ENCODE measurements at regions not wholly inside any gene's neighbourhood (a gene's known extent, or its start where the extent isn't known, plus 50 kb on each side); places are given as distances from the start of the nearest gene placed in this dataset.

DNA sequence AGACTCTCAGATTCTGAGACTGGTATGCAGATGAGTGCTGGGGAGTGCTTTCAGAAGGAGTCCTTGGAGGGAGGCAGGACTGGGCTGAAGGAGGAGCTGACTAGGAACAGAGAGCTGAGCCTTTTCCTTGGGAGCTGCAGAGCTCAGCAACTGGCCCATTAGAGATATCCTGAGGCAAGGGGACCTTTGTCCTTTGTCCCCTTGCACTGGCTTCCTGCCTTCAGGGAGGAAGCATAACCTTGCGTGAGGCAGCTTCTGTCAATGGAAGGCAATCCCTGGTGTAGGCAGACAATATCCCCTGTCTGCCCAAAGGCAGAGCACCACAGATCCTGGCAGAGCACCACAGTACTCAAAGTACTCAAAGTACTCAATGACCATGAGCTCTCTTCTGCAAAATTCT lies 375.3 kb downstream of the HRH4 start:
- Histone ChIP-seq H3K4me3 (ENCODE audit: low read depth in 2 of 2, low read length in 2 of 2) (no peak overlapping the region), H3K27ac (ENCODE audit: low read length) (no peak overlapping the region), H3K4me1 (ENCODE audit: control insufficient read depth, insufficient read depth, low read length) (no peaks in the 10 kb centered on the region), H3K36me3 (ENCODE audit: control insufficient read depth, insufficient read depth, low read length) (no peaks in the 10 kb centered on the region), H3K27me3 (ENCODE audit: control insufficient read depth, insufficient read depth, low read length) (no peaks in the 10 kb centered on the region), H3K9me3 (ENCODE audit: control insufficient read depth, insufficient read depth, low read depth, low read length) (no peaks in the 10 kb centered on the region)
- ChIA-PET CTCF (interaction anchor here (0.5 kb wide), 1 partner anchor 1592 kb away, joined by 8 read pairs; no protein-coding TSS in a partner anchor), POLR2A (no interaction called here)
- DNase-seq (ENCODE audit: low read depth, low spot score) (no peak), ATAC-seq (no peak)
- TF ChIP-seq POLR2AphosphoS5 (IDR thresholded peaks at IDR 0.05; ENCODE audit: low read depth, low read length) (no peak), TCF7L2 (IDR thresholded peaks at IDR 0.05; ENCODE audit: low read depth, low read length) (no peak), SIN3A (IDR thresholded peaks at IDR 0.05; ENCODE audit: borderline replicate concordance, insufficient read depth, low read depth, low read length) (no peak)
- TF ChIP-seq, protein P1, sequence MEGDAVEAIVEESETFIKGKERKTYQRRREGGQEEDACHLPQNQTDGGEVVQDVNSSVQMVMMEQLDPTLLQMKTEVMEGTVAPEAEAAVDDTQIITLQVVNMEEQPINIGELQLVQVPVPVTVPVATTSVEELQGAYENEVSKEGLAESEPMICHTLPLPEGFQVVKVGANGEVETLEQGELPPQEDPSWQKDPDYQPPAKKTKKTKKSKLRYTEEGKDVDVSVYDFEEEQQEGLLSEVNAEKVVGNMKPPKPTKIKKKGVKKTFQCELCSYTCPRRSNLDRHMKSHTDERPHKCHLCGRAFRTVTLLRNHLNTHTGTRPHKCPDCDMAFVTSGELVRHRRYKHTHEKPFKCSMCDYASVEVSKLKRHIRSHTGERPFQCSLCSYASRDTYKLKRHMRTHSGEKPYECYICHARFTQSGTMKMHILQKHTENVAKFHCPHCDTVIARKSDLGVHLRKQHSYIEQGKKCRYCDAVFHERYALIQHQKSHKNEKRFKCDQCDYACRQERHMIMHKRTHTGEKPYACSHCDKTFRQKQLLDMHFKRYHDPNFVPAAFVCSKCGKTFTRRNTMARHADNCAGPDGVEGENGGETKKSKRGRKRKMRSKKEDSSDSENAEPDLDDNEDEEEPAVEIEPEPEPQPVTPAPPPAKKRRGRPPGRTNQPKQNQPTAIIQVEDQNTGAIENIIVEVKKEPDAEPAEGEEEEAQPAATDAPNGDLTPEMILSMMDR (IDR thresholded peaks at IDR 0.05) = no peak
- TF ChIP-seq, protein P2, sequence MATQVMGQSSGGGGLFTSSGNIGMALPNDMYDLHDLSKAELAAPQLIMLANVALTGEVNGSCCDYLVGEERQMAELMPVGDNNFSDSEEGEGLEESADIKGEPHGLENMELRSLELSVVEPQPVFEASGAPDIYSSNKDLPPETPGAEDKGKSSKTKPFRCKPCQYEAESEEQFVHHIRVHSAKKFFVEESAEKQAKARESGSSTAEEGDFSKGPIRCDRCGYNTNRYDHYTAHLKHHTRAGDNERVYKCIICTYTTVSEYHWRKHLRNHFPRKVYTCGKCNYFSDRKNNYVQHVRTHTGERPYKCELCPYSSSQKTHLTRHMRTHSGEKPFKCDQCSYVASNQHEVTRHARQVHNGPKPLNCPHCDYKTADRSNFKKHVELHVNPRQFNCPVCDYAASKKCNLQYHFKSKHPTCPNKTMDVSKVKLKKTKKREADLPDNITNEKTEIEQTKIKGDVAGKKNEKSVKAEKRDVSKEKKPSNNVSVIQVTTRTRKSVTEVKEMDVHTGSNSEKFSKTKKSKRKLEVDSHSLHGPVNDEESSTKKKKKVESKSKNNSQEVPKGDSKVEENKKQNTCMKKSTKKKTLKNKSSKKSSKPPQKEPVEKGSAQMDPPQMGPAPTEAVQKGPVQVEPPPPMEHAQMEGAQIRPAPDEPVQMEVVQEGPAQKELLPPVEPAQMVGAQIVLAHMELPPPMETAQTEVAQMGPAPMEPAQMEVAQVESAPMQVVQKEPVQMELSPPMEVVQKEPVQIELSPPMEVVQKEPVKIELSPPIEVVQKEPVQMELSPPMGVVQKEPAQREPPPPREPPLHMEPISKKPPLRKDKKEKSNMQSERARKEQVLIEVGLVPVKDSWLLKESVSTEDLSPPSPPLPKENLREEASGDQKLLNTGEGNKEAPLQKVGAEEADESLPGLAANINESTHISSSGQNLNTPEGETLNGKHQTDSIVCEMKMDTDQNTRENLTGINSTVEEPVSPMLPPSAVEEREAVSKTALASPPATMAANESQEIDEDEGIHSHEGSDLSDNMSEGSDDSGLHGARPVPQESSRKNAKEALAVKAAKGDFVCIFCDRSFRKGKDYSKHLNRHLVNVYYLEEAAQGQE (IDR thresholded peaks at IDR 0.05; ENCODE audit: insufficient read depth in 1 of 2, low read depth in 2 of 2, low read length in 1 of 2) = no peak
- no TSS peak for BruUV-seq (replicated peaks)
- in situ Hi-C loops (cut with HindIII; ENCODE audit: low pct_unique_long_range_greater_than_20kb, low sequenced_read_pairs) (no loop called here), intact Hi-C loops (cut with micrococcal nuclease; ENCODE audit: unreplicated experiment) (no loop called here)

DNA sequence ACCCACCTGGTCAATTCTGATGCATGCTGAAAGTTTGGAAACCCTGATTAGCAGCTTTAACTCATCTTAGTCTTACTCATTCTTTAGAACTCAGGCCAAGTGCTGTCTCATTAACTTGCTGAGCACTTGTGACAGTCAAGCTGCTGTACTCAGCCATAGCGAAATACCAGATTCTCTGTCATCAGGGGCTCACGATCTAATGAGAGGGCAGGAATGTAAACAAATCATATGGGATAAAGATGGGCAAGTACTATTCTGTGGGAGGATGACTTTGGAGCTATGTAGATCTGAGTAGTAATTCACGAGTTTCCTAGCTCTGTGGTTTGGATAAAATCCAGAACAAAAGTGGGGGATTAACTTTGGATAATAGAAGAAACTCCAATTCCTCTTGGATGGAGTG lies 376.6 kb downstream of the HRH4 start:
- ATAC-seq = no peak
- intact Hi-C loops (cut with micrococcal nuclease; ENCODE audit: unreplicated experiment) (no loop called here), in situ Hi-C loops (cut with HindIII; ENCODE audit: low pct_unique_long_range_greater_than_20kb, low sequenced_read_pairs) (no loop called here)
- H3K36me3 ChIP-seq (ENCODE audit: control insufficient read depth, insufficient read depth, low read length) = no peaks in the 10 kb centered on the region
- ChIA-PET POLR2A (no interaction called here), CTCF (no interaction called here)
- H3K27me3 ChIP-seq (ENCODE audit: control insufficient read depth, insufficient read depth, low read length) = no peaks in the 10 kb centered on the region; the same call in 1 of the 2 replicates
- H3K27ac ChIP-seq (ENCODE audit: low read length) = no peak overlapping the region
- TF ChIP-seq, protein P1 (IDR thresholded peaks at IDR 0.05) = no peak
- no peak for TF ChIP-seq TCF7L2 (IDR thresholded peaks at IDR 0.05; ENCODE audit: low read depth, low read length)
- no peak for DNase-seq (ENCODE audit: low read depth, low spot score)
- no peak overlapping the region for H3K4me3 ChIP-seq (ENCODE audit: low read depth in 2 of 2, low read length in 2 of 2)
- no peaks in the 10 kb centered on the region for H3K4me1 ChIP-seq (ENCODE audit: control insufficient read depth, insufficient read depth, low read length)
- H3K9me3 ChIP-seq (ENCODE audit: control insufficient read depth, insufficient read depth, low read depth, low read length) = no peaks in the 10 kb centered on the region
- no TSS peak for BruUV-seq (replicated peaks)

DNA sequence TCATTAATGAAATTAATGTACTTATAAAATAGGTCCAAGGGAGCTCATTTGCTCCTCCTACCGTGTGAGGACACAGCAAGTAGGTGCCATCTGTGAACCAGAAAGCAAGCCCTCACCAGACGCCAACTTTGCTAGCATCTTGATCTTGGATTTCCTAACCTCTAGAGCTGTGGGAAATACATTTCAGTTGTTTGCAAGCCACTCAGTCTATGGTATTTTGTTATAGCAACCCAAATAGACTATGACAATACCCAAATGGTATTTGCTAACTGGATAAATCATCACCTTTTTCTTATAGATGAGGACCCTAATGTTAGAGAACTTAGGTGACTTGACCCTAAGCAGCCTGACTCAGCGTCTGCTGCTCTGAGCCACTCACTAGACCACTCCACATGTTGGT lies 379.6 kb downstream of the HRH4 start:
- Histone ChIP-seq H3K4me3 (ENCODE audit: low read depth in 2 of 2, low read length in 2 of 2) (no peak overlapping the region), H3K36me3 (ENCODE audit: control insufficient read depth, insufficient read depth, low read length) (no peaks in the 10 kb centered on the region), H3K27me3 (ENCODE audit: control insufficient read depth, insufficient read depth, low read length) (no peaks in the 10 kb centered on the region; the same call in 1 of the 2 replicates), H3K4me1 (ENCODE audit: control insufficient read depth, insufficient read depth, low read length) (no peaks in the 10 kb centered on the region), H3K27ac (ENCODE audit: low read length) (no peak overlapping the region), H3K9me3 (ENCODE audit: control insufficient read depth, insufficient read depth, low read depth, low read length) (no peaks in the 10 kb centered on the region)
- in situ Hi-C loops (cut with HindIII; ENCODE audit: low pct_unique_long_range_greater_than_20kb, low sequenced_read_pairs) (no loop called here), intact Hi-C loops (cut with micrococcal nuclease; ENCODE audit: unreplicated experiment) (no loop called here)
- DNase-seq (ENCODE audit: low read depth, low spot score) = no peak
- no TSS peak for BruUV-seq (replicated peaks)
- ATAC-seq = no peak
- TF ChIP-seq, protein P1 (IDR thresholded peaks at IDR 0.05) = no peak
- TF ChIP-seq POLR2AphosphoS5 (IDR thresholded peaks at IDR 0.05; ENCODE audit: low read depth, low read length) (no peak), SIN3A (IDR thresholded peaks at IDR 0.05; ENCODE audit: borderline replicate concordance, insufficient read depth, low read depth, low read length) (no peak), TCF7L2 (IDR thresholded peaks at IDR 0.05; ENCODE audit: low read depth, low read length) (no peak)
- TF ChIP-seq, protein P2 (IDR thresholded peaks at IDR 0.05; ENCODE audit: insufficient read depth in 1 of 2, low read depth in 2 of 2, low read length in 1 of 2) = no peak
- ChIA-PET CTCF (no interaction called here), POLR2A (no interaction called here)
